Activated T-cell treated with anti-CD3 and anti-CD28 coated beads, Interleukin-2, amount 50 U/mL, for 48 hours (primary cell): ENCODE measurements at regions not wholly inside any gene's neighbourhood (a gene's known extent, or its start where the extent isn't known, plus 50 kb on each side); places are given as distances from the start of the nearest gene placed in this dataset.
A peak's percentile ranks its signal among the peaks of the same experiment; 100 is the strongest.

Source experiments
- DNase-seq, 2 experiments: peaks; one replicate each; pipeline ENCODE4 v3.0.0-alpha.2; 2020

DNA sequence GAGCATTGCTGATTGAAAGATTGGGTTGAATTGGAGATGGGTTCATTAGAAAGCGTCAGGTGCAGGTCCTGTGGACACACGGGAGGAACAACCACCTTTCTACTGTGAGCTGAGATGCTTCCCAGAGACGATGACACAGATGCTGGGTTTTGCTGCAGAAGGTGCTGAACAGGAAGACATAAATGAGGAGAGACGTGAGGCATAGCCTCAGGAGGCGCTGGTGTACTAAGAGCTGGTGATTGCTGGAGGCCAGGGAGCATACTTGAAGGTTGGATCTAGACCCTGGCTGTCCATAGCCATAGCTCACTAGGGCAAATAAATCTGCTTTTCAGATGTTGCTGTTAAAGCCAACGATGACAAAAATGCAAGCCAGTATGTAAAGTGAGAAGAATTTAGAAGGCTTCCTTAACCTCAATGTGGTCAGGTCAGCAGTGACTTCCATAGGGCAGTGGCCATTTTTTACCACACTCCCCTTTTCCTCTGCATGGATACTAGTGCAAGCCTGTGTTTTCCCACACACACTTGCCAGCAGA is 153.7 kb downstream of the SOX11 start:
- no peak for DNase-seq

DNA sequence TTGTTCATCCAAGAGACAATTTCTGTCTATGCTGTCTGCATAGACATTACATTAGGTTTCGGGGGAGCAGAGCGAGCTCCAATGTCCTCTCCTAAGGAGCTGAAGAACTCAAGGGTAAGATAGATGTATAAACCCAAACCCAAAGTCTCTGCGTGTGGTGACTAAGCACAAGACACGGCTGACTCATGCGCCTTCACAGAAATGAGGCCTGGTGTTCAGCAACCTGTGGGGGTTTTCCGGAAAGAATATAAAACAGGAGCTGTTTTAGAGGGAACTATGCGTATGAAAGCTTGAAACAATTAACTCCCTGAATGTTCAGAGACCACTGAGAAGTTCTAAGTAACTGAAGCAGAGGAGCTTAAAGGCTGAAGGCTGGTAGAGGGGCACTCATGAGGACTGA is 154.7 kb downstream of the SOX11 start:
- no peak for DNase-seq

DNA sequence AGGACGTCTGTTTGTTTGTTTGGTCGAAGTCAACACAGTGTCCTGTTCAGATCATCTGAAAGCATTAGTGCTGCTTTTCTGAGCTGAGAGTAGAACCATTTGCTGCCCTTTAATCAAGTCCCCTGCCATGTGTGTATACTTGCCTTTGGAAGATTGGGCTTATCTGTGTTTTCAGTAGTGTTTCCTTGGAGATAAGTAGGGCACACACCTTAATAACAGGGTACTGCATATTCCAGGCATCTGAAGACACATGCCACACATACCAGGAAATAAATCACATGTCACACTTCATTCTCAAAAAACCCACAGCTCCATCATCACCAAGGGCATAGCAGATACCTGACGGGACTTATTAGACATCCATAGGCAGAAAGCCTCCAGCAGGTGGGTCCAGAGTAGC is 157.4 kb downstream of the SOX11 start:
- no peak for DNase-seq

DNA sequence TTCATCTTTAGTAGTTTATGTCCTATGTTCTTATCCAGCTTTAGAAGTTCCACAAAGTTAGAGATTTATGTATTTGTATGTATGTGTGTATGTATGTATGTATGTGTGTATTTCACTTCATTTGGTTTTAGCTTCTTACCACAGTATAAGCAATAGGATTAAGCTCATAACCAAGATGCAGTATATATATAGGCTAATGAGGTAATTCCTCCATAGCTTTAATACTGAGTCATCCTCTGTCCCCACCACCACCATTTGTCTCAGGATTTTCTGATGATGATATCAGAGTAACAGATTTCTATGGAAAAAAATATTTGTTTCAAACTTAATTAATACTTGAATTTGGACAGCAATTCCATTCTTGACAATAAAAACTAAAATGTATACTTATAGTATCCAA is 159.2 kb downstream of the SOX11 start:
- DNase-seq = no peak

DNA sequence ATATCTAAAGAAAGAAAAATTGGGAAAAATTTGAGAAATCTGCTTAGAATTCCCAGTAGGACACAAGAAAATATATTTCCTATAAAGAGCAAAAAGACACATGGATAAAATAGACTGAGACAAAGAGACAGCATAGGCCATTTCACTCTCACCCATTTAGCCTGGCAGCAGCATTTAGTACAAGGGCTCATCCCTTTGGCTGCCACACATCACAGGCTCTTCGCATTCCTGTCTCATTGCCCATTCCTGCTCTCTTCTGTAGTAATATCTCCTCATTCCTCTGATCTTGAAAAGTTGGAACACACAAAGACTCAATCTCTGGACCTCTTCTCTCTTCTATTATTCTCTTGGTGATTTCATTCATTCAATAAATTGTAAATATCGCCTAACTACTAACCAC is 162.6 kb downstream of the SOX11 start:
- no peak for DNase-seq

DNA sequence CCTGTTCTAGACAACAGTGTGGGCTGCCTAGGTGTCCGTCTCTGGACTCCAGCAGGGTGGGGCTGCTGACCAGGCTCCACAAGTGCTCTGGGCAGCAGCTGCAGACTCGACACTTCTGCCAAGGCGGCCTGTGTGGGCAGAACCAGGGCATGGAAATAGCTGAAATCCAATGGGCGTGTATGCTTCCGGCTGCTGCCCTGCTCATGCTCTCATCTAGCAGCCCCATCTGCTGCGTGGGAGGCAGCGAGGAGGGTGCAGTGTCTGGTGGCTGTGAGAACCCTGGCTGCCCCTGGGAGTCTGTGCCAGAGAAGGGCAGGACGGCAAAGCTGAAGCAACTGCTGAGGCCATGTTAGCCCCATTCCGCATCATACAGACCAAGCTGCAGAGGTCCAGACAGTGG is 174.9 kb downstream of the SOX11 start:
- DNase-seq = no peak

DNA sequence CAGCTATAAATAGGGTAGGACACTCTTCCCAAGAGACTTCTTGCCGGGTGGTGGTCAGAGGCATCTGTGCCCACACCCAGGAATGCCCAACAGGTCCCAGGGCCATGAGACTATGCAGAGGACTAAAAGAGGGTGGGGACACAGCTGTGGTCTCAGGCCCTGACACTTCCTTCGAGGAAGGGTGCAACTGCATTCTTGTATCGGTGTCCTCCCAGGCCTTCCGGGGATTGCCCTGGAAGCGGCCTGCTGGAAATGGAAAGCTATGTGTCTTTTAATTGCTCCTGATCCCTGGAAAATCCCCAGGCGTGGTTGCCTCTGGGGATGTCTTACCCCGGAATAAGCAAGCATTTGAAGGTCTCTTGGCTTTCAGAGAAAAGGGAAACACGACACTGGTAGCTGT is 176.7 kb downstream of the SOX11 start:
- no peak for DNase-seq

DNA sequence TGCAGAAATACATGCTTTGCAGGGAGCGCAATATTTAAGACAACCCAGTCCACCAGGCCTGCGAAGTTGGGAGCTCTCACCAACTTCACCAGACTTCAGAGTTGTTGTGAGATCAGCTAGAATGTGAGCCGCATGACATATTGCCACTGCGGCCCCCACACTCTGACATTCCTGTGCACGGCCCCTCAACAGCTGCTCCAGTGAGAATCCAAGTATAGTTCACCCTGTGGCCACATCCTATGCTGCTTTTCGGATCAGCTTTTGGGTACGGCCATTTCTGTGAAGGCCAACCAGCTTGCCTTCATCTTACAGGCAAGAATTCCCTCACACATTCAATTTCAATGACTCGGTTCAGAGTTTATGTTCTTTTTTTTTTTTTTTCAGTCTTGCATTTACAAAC is 177.8 kb downstream of the SOX11 start:
- DNase-seq = no peak

DNA sequence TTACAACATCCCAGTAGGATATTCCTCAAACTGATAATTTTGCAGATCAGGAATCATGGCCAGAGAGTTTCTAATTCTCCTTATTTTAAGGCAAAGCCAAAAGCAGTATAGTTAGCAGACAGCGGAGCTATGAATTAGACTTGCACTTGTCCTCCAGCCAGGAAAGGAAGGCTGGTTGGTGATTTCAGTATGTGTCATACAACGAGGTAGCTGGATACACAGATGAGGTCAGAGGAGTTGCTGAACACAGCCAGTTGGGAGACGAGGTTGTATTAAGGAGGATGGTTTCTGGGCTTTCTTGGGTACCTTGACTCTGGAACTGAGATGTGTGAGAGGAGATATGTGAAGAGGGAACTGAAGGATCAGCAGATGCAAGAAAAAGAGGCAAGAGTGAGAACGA is 185.2 kb downstream of the SOX11 start:
- DNase-seq = no peak

DNA sequence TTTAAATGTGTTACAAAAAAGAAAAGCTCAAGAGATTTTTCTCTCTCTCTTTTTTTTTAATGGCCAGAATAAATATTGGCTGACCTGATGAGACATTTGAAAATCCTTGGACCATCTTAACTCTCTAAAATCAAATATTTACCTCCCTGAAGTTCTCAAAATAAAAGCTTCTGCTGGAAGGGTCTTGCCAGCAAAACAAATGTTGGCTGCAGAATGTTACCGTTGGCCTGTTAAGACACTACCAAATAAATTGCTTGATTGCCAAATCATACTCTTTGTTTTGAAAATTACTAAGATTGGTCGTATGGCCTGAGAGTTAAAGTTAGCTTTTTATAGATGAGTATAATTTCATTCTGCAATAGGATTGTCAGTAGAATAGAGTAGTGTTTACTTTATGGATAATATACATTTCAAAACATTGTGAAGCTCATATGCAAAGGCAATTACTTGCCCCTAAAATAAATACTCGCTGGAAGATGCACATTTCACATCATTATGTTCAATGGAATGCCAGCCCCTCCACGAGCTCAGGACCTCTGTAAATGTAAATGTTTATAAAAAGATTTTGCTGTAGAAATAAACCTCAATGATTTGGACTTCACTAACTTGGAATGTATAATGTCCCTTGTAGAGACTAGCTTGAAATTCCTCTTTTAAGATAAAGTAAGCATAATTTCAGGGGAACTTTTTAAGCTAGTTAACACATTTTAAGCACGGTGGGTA is 193.4 kb downstream of the SOX11 start:
- DNase-seq = no peak

DNA sequence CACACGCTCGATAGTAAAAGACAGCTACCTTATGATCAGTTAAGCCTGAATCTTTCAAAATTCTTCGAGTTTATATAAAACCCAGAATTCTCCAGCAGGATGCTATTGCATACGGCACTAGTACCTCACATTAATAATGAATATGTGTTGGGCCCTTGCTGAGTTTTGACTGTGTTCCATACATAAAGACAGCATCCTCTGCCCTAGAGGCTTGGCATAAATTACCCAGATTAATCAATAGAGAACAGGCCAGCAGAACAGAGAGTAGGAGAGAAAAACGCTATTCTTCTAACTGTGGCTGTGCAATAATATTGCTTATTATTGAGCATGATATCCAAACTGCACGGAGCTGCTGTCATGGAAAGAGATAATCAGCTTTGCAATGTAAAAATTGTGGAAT is 194.3 kb downstream of the SOX11 start:
- DNase-seq = no peak

DNA sequence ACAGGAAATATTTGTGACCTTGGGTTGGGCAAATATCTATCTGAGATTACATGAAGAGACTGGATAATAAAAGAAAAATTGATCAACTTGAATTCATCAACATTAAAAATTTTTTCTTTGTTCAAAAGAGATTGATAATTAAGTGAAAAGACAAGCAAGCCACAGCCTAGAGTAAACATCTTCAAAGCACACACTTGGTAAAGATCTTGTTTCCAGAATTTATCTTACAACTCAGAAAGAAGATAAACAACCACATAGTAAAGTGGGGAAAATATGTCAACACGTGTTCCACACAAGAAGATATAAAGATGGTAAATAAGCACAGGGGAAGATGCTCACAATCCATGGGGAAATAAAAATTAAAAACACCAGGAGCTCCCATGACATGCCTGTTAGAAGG is 195.9 kb downstream of the SOX11 start:
- no peak for DNase-seq

DNA sequence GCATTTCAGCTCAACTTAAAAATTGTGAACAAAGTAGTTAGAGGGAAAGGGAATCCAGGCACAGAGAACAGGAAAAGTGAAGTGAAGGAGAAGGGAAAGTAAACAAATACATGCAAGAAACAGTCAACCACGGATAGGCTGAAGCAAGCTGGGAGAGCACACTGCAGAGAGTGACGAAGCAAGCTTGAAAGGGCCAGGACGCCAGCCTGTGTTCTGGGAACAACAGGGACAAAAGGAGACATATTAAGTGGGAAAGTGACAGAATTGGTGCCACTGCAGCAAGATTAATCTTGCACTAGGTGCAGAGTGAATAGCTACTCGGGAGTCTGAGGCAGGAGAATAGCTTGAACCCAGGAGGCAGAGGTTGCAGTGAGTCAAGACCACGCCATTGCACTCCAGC is 197.3 kb downstream of the SOX11 start:
- DNase-seq = no peak

DNA sequence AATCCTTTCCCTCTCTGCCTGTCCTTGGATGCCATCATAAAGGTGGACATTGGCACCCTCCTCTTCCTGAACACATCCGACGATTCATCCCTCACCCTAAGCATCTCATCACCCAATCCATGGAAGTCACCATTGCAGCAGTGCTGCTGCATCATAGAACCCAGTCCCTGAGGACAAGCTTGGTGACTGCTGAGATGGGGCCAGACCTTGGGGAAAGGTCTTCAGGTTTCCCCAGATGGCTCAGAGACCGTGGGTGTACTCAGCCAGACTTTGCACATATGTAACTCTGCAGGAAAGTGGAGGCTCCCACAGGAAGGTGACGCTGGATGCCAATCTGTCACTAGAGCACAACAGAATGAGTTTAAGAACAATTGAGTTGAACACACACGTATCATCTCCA is 202.2 kb downstream of the SOX11 start:
- DNase-seq = no peak

DNA sequence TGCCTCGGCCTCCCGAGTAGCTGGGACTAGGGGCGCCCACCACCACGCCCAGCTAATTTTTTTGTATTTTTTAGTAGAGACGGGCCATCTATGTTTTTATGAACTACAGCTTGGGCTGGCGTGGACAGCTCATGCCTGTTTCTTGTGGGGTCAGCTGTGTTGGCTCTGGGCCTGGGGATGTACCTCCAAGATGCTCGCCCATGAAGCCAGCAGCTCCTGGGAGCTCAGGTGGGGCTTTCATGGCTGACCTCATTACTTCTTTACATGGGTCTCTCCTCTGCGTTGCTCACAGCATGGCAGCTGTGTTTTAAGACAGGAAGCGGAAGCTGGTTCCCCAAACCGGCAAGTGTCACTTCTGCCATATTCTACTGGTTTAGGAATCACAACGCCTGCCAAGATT is 203.1 kb downstream of the SOX11 start:
- no peak for DNase-seq

DNA sequence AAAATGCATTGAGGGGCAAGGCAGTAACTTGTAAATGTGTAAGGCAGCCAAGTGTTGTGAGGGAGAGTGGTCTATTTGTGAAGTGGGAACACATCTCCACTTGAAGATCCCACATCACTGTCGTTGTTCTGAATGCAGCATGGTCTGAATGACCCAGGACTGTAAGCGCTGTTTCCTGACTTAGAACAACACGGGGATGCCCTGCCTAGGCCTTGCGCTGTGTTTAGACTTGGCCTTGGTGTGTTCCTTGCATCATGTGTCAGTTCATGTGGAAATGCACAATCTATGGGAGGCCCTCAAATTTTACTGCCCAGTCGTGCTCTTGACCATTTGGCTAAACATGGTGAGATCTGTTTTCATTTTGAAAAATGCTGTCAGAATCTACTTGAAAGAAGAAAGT is 205.1 kb downstream of the SOX11 start:
- DNase-seq = no peak

DNA sequence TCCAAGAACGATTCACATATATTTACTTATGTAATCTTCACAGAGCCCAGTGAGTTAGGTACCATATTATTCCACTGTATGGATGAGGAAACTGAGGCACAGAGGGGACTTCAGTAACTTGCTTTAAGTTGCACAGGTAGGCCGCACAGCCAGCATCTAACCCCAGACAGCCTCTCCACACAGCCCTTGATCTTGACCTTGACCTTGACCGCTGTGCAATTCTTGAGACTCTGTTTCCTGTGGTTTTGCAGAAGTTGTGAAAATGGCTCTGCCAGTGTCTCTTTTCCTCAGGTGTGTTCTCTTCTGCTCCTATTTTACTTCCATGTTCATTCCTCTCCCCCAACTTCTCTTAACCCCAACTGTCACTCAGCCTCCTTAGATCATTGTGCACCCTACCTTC is 206.5 kb downstream of the SOX11 start:
- DNase-seq = no peak

DNA sequence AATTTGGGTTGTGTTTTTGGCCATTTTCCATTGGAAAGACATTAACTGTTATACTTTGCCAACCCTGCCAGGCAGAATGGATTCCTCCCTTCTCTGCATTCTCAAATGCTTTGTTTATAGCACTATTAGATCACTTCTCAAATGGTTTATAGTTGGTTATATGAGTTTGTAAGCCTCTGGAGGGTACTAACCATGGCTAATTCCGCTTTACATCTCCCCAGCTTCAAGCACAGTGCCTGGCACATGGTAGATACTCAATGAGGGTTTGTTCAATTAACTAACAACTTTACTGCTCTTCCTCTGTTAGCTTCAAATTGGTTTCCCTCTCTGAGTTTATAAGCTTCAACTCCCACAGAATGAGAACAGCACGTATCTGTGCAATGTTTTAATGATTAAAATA is 213.5 kb downstream of the SOX11 start:
- no peak for DNase-seq

DNA sequence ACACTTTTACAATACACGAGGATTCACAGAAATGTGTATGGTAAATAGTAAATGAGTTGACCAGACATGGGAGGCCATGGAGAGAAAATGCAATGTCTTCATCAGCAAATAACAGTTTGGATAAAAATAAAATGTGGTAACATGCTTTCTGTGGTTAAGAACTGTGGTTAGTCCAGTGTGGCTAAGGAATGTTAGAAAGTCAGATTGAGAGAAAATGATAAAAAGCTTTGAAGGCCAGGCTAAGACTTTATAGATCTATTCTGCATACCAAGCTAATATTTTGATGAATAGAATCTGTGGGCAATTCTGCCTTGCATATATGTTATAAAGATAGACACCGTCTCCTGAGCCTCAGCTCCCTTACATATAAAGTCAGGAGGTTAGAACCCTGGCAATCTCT is 215.9 kb downstream of the SOX11 start:
- no peak for DNase-seq

DNA sequence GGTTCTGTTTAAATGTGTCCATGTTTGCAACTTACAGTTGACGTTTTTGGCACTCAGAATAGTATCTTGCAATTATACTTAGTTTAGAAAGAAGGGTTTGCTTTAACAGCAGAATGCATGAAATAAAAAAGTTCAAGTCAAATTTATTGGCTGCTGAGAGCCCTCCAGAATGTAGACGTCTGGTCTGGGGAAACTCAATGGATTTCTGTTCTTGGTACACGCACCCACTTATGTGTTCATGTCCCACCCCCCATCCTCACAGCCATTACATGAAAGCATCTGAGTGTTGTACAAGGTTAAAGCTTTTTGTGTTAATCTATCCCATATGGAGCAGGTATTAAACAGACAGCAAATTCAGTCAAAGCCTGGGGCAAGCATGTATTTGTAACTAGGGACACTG is 219.5 kb downstream of the SOX11 start:
- no peak for DNase-seq

DNA sequence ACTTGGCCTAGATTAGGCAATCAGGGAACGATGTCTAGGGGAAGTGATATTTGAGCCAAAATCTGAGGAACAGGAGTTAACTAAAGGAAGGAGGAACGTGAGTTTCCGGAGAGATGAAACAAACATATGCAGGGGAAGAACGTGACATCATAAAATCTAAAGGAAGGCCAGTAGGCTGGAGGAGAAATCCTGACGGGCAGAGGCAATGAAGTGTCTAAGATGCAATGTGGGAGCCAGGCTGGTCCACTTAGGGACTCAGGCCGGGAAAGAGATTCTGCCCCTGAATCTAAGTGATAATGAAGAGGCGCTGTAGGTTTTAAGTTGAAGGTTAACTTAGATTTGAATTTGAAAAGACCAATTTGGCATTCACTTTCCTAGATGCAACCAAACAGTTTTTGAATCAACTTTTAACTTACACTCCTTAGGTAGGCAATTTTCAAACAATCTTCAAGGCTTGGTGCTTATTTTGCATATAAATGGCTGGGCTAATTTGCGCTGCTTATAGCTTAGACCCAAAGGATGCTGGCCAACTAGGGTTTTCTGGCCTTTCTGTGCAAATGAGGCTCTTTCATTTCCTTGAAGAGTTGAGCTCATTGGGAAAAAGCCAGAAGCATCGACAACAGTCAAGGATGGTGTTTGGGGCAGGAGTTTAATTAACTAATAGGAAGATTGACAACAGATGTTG is 221.7 kb downstream of the SOX11 start:
- no peak for DNase-seq

DNA sequence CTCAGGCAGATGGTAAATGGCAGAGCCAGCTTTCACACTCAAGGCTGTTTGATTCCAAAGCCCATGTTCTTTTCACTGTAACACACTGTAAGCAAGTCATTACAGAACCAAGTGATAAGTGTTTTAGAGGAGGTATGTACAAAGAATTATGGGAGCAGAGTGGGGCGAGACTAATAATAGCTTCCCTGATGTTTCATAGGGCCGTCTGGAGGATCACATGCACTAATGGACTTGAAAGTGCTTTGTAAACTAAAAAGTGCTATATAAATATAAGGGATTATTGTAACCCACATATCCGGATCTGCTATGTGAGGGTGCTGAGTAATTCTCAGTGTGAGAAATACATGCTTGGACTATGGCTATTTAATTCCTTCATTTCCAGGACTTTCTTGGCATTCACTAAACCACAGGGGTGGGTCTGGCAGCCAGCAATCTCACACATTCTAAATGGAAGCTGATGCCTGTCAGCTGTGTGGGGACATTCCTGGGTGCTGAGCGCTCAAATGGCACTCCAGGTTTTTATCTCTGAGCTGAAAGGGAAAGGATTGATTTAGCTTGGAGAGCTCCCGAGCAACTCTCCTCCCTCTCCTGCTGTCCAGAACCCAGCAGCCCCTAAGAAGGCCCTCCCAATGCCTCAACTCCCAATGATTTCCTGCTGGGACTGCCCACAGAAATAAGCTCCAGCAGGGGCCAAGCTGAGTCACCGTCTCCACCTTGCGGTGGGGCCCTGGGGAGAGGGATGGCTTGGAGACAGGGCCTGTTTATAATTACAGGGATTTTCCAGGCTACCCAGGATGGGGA is 222.8 kb downstream of the SOX11 start:
- no peak for DNase-seq

DNA sequence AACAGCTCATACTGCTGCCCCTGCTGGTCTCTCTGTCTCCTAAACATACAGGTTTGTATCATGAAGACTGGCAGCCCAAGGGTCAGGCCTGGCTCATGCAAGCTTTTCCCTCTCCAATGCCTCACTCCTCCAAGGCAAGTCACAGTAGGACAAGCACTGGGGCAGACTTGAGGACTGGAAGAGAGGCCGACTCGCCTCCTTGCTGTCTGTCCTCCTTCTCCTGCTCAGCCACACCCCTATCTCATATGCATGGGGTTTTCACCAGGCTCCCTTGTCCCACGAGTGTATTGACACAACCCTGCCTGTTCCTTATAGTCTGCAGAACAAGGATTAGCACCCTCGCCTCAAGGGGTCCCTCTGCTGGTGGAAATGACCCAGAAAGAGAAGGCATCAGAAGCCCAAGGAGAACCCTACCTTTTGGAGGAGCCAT is 223.7 kb downstream of the SOX11 start:
- peak; percentile 24 to 25 for DNase-seq

DNA sequence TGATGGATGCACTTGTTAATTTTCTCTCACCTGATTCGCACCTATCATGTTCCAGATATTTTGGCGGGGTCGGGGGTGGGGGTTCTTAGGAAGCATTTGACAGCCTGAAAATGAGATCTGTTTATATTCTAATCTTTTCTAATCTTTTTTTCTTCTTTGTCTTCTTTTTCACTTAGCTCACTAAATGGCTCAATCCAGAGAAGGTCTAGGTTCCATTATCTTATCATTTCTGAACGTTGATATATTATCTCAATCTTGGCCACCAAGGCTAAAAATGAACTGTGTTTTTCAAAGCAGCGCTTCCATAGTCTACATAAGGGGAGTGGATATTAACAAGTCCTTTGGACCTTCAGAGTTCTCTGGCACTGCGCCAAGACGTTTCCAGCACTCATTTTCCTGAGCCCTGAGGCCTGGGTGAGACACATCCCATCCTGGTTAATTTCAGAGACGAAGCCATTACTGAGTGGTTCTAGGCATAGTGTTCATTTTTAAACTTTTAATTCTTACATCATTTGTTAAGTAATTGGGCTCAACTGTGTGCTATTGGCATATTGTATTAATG is 229.0 kb downstream of the SOX11 start:
- DNase-seq = no peak
